ENCODE measurements at regions not wholly inside any gene's neighbourhood (a gene's known extent, or its start where the extent isn't known, plus 50 kb on each side); places are given as distances from the start of the nearest gene placed in this dataset.

GRCh38 chr10:125283191-125283835 is 123.0 kb upstream of the CTBP2 start:
- Histone ChIP-seq H3K4ac (ENCODE audit: low read length) (no peak overlapping the region), H2AFZ (ENCODE audit: low read length) (no peak overlapping the region), H3K27ac (replicated peaks; ENCODE audit: low read length) (no peak overlapping the region), H4K91ac (ENCODE audit: low read depth, low read length, poor library complexity) (no peak overlapping the region), H3K4me1 (ENCODE audit: control insufficient read depth in 2 of 2, insufficient read depth in 1 of 2, low read depth in 1 of 2, low read length in 2 of 2) (peaks cover 0 to 5% of the 10 kb centered on the region in 2 donors), H3K4me3 (ENCODE audit: low read length in 2 of 2) (no peak overlapping the region), H2BK12ac (ENCODE audit: low read length) (no peak overlapping the region), H3K18ac (ENCODE audit: low read length) (no peak overlapping the region), H3K27me3 (ENCODE audit: control insufficient read depth in 3 of 3, insufficient read depth in 3 of 3, low read depth in 1 of 3, low read length in 3 of 3) (no peaks in the 10 kb centered on the region), H3K4me2 (ENCODE audit: insufficient read depth, low read length, poor library complexity, severe bottlenecking) (no peak overlapping the region), H3K9ac (ENCODE audit: low read depth, low read length, poor library complexity) (no peak overlapping the region), H3K14ac (ENCODE audit: low read length) (no peak overlapping the region), H3K23ac (ENCODE audit: low read depth, low read length, poor library complexity) (no peak overlapping the region), H3K36me3 (replicated peaks in 1 of 2; ENCODE audit: control insufficient read depth in 2 of 2, insufficient read depth in 2 of 2, low read length in 2 of 2) (peaks cover 0 to 1% of the 10 kb centered on the region in 2 donors), H2BK15ac (ENCODE audit: low read length) (no peak overlapping the region), H2AK5ac (ENCODE audit: low read depth, low read length) (no peak overlapping the region), H2BK120ac (ENCODE audit: low read depth, low read length) (no peak overlapping the region), H3K9me3 (replicated peaks in 1 of 2; ENCODE audit: control insufficient read depth in 2 of 2, insufficient read depth in 1 of 2, low read depth in 1 of 2, low read length in 2 of 2) (peaks cover 0 to 2% of the 10 kb centered on the region in 2 donors), H4K8ac (ENCODE audit: low read depth, low read length) (no peak overlapping the region), H3K79me1 (ENCODE audit: low read depth, low read length) (no peaks in the 10 kb centered on the region), H2BK5ac (ENCODE audit: low read length) (no peak overlapping the region)
- WGBS, 2 donors (ENCODE audit: extremely low coverage in 2 of 2, insufficient read length in 2 of 2, insufficient replicate concordance in 1 of 2) = no CpG with 5 or more reads among the region's 7 CpGs
- peak; percentile 21 for DNase-seq (ENCODE audit: low spot score)

- Histone ChIP-seq H2BK120ac (ENCODE audit: low read depth, low read length) (no peak overlapping the region), H3K27ac (replicated peaks; ENCODE audit: low read length) (no peak overlapping the region), H3K4me2 (ENCODE audit: insufficient read depth, low read length, poor library complexity, severe bottlenecking) (no peak overlapping the region), H3K9me3 (replicated peaks in 1 of 2; ENCODE audit: control insufficient read depth in 2 of 2, insufficient read depth in 1 of 2, low read depth in 1 of 2, low read length in 2 of 2) (peaks cover 0 to 2% of the 10 kb centered on the region in 2 donors), H3K18ac (ENCODE audit: low read length) (no peak overlapping the region), H2BK15ac (ENCODE audit: low read length) (no peak overlapping the region), H3K9ac (ENCODE audit: low read depth, low read length, poor library complexity) (no peak overlapping the region), H3K79me1 (ENCODE audit: low read depth, low read length) (no peaks in the 10 kb centered on the region), H4K91ac (ENCODE audit: low read depth, low read length, poor library complexity) (no peak overlapping the region), H3K36me3 (replicated peaks in 1 of 2; ENCODE audit: control insufficient read depth in 2 of 2, insufficient read depth in 2 of 2, low read length in 2 of 2) (peaks cover 0 to 1% of the 10 kb centered on the region in 2 donors), H3K4me1 (ENCODE audit: control insufficient read depth in 2 of 2, insufficient read depth in 1 of 2, low read depth in 1 of 2, low read length in 2 of 2) (peaks cover 0 to 5% of the 10 kb centered on the region in 2 donors), H2AFZ (ENCODE audit: low read length) (no peak overlapping the region), H2BK5ac (ENCODE audit: low read length) (no peak overlapping the region), H2BK12ac (ENCODE audit: low read length) (no peak overlapping the region), H3K23ac (ENCODE audit: low read depth, low read length, poor library complexity) (no peak overlapping the region), H3K4me3 (ENCODE audit: low read length in 2 of 2) (no peak overlapping the region), H3K27me3 (ENCODE audit: control insufficient read depth in 3 of 3, insufficient read depth in 3 of 3, low read depth in 1 of 3, low read length in 3 of 3) (no peaks in the 10 kb centered on the region), H4K8ac (ENCODE audit: low read depth, low read length) (no peak overlapping the region), H3K4ac (ENCODE audit: low read length) (no peak overlapping the region), H2AK5ac (ENCODE audit: low read depth, low read length) (no peak overlapping the region), H3K14ac (ENCODE audit: low read length) (no peak overlapping the region)
- WGBS, 2 donors (ENCODE audit: extremely low coverage in 2 of 2, insufficient read length in 2 of 2, insufficient replicate concordance in 1 of 2) = no CpG with 5 or more reads among the region's 6 CpGs
- no peak for DNase-seq (ENCODE audit: low spot score)
Observed at GRCh38 chr10:125281091-125281490, 120.7 kb upstream of the CTBP2 start.

- H4K8ac ChIP-seq (ENCODE audit: low read depth, low read length) = no peak overlapping the region
- H4K91ac ChIP-seq (ENCODE audit: low read depth, low read length, poor library complexity) = no peak overlapping the region
- no peak overlapping the region for H3K18ac ChIP-seq (ENCODE audit: low read length)
- no peak overlapping the region for H3K4ac ChIP-seq (ENCODE audit: low read length)
- no peak overlapping the region for H2AK5ac ChIP-seq (ENCODE audit: low read depth, low read length)
- H2BK120ac ChIP-seq (ENCODE audit: low read depth, low read length) = no peak overlapping the region
- no peak overlapping the region for H2AFZ ChIP-seq (ENCODE audit: low read length)
- no peak overlapping the region for H2BK5ac ChIP-seq (ENCODE audit: low read length)
- H3K23ac ChIP-seq (ENCODE audit: low read depth, low read length, poor library complexity) = no peak overlapping the region
- WGBS, 2 donors (ENCODE audit: extremely low coverage in 2 of 2, insufficient read length in 2 of 2, insufficient replicate concordance in 1 of 2) = no CpG with 5 or more reads among the region's 2 CpGs
- no peak overlapping the region for H2BK15ac ChIP-seq (ENCODE audit: low read length)
- no peak for DNase-seq (ENCODE audit: low spot score)
- peaks cover 0 to 2% of the 10 kb centered on the region in 2 donors for H3K4me1 ChIP-seq (ENCODE audit: control insufficient read depth in 2 of 2, insufficient read depth in 1 of 2, low read depth in 1 of 2, low read length in 2 of 2)
- H3K79me1 ChIP-seq (ENCODE audit: low read depth, low read length) = no peaks in the 10 kb centered on the region
- H3K4me2 ChIP-seq (ENCODE audit: insufficient read depth, low read length, poor library complexity, severe bottlenecking) = no peak overlapping the region
- H3K9ac ChIP-seq (ENCODE audit: low read depth, low read length, poor library complexity) = no peak overlapping the region
- peaks cover 0 to 1% of the 10 kb centered on the region in 2 donors for H3K36me3 ChIP-seq (replicated peaks in 1 of 2; ENCODE audit: control insufficient read depth in 2 of 2, insufficient read depth in 2 of 2, low read length in 2 of 2)
- H2BK12ac ChIP-seq (ENCODE audit: low read length) = no peak overlapping the region
- peaks cover 0 to 3% (median 0%) of the 10 kb centered on the region in 3 experiments for H3K27me3 ChIP-seq (ENCODE audit: control insufficient read depth in 3 of 3, insufficient read depth in 3 of 3, low read depth in 1 of 3, low read length in 3 of 3)
- no peak overlapping the region for H3K14ac ChIP-seq (ENCODE audit: low read length)
- no peak overlapping the region for H3K27ac ChIP-seq (replicated peaks; ENCODE audit: low read length)
- no peaks in the 10 kb centered on the region for H3K9me3 ChIP-seq (replicated peaks in 1 of 2; ENCODE audit: control insufficient read depth in 2 of 2, insufficient read depth in 1 of 2, low read depth in 1 of 2, low read length in 2 of 2)
- H3K4me3 ChIP-seq (ENCODE audit: low read length in 2 of 2) = no peak overlapping the region
Observed at GRCh38 chr10:125276133-125276532, 115.8 kb upstream of the CTBP2 start.

GRCh38 chr10:125274961-125275360 is 114.6 kb upstream of the CTBP2 start:
- peaks cover 0 to 2% of the 10 kb centered on the region in 2 donors for H3K4me1 ChIP-seq (ENCODE audit: control insufficient read depth in 2 of 2, insufficient read depth in 1 of 2, low read depth in 1 of 2, low read length in 2 of 2)

More at GRCh38 chr10:125274961-125275360, 114.6 kb upstream of the CTBP2 start:
- Histone ChIP-seq H4K91ac (ENCODE audit: low read depth, low read length, poor library complexity) (no peak overlapping the region), H2AFZ (ENCODE audit: low read length) (no peak overlapping the region), H2BK15ac (ENCODE audit: low read length) (no peak overlapping the region), H3K27ac (replicated peaks; ENCODE audit: low read length) (no peak overlapping the region), H3K4me3 (ENCODE audit: low read length in 2 of 2) (no peak overlapping the region), H2AK5ac (ENCODE audit: low read depth, low read length) (no peak overlapping the region), H2BK12ac (ENCODE audit: low read length) (no peak overlapping the region), H3K9ac (ENCODE audit: low read depth, low read length, poor library complexity) (no peak overlapping the region), H2BK120ac (ENCODE audit: low read depth, low read length) (no peak overlapping the region), H3K36me3 (replicated peaks in 1 of 2; ENCODE audit: control insufficient read depth in 2 of 2, insufficient read depth in 2 of 2, low read length in 2 of 2) (no peaks in the 10 kb centered on the region), H3K18ac (ENCODE audit: low read length) (no peak overlapping the region), H3K4ac (ENCODE audit: low read length) (no peak overlapping the region), H3K23ac (ENCODE audit: low read depth, low read length, poor library complexity) (no peak overlapping the region), H3K79me1 (ENCODE audit: low read depth, low read length) (no peaks in the 10 kb centered on the region), H2BK5ac (ENCODE audit: low read length) (no peak overlapping the region), H3K4me2 (ENCODE audit: insufficient read depth, low read length, poor library complexity, severe bottlenecking) (no peak overlapping the region), H3K9me3 (replicated peaks in 1 of 2; ENCODE audit: control insufficient read depth in 2 of 2, insufficient read depth in 1 of 2, low read depth in 1 of 2, low read length in 2 of 2) (no peaks in the 10 kb centered on the region), H4K8ac (ENCODE audit: low read depth, low read length) (no peak overlapping the region), H3K27me3 (ENCODE audit: control insufficient read depth in 3 of 3, insufficient read depth in 3 of 3, low read depth in 1 of 3, low read length in 3 of 3) (peaks cover 0 to 4% (median 0%) of the 10 kb centered on the region in 3 experiments), H3K14ac (ENCODE audit: low read length) (no peak overlapping the region)
- DNase-seq (ENCODE audit: low spot score) = no peak
- no CpG with 5 or more reads among the region's 5 CpGs for WGBS, 2 donors (ENCODE audit: extremely low coverage in 2 of 2, insufficient read length in 2 of 2, insufficient replicate concordance in 1 of 2)

Measured in neuronal stem cell (in vitro differentiated cells).